IMR-90 (cell line): ENCODE measurements at regions not wholly inside any gene's neighbourhood (a gene's known extent, or its start where the extent isn't known, plus 50 kb on each side); places are given as distances from the start of the nearest gene placed in this dataset.

Experiments
- ATAC-seq: fragments of 200-7000 bp; cut with Tn5 transposase; 2 replicates; pipeline ENCODE4 v1.9.1; 2020; ENCODE audit warnings: low read depth, mild to moderate bottlenecking, moderate library complexity
- BruUV-seq: library from RNA; stranded (reverse); fragments of 400-500 nt; replicated peaks from 2 replicates; lab custom pipeline; 2021; lab: Mats Ljungman, UMichigan
- CTCF ChIA-PET: fragments of 300-600 bp; formaldehyde crosslinking; extraction: SDS; loops from one replicate; lab custom pipeline; 2021; ENCODE audit warnings: antibody characterized with exemption; lab: Yijun Ruan, JAX
- POLR2A ChIA-PET: fragments of 300-600 bp; sonication (Branson Sonifier 250); formaldehyde crosslinking; loops from one replicate; lab custom pipeline; 2022; ENCODE audit warnings: antibody characterized with exemption; ENCODE audit not compliant: unreplicated experiment; lab: Charles Lee
- DNase-seq: peaks from one replicate; pipeline ENCODE4 v3.0.0; 2013
- H2AFZ ChIP-seq: replicated peaks from 2 replicates; pipeline ENCODE3; 2013; ENCODE audit warnings: low read length, mild to moderate bottlenecking; ENCODE audit not compliant: poor library complexity
- H2AK5ac ChIP-seq: 2 replicates; pipeline ENCODE4 v1.6.1; 2013; ENCODE audit warnings: low read depth, low read length, inconsistent platforms
- H2AK9ac ChIP-seq: replicated peaks from 2 replicates; pipeline ENCODE3; 2013; ENCODE audit warnings: mild to moderate bottlenecking, low read depth, low read length, moderate library complexity; ENCODE audit not compliant: poor library complexity
- H2BK120ac ChIP-seq: 2 replicates; pipeline ENCODE4 v1.6.1; 2013; ENCODE audit warnings: low read depth, low read length, inconsistent platforms
- H2BK15ac ChIP-seq: 3 replicates; pipeline ENCODE4 v1.6.1; 2013; ENCODE audit warnings: low read depth, low read length, inconsistent platforms
- H2BK20ac ChIP-seq: 2 replicates; pipeline ENCODE4 v1.6.1; 2013; ENCODE audit warnings: low read depth, mild to moderate bottlenecking, inconsistent platforms, low read length, moderate library complexity
- H2BK5ac ChIP-seq: 2 replicates; pipeline ENCODE4 v1.6.1; 2013; ENCODE audit warnings: mild to moderate bottlenecking, low read depth, low read length, inconsistent platforms; ENCODE audit not compliant: poor library complexity, severe bottlenecking
- H3K14ac ChIP-seq: replicated peaks from 2 replicates; pipeline ENCODE4 v1.6.1; 2013; ENCODE audit warnings: low read depth, low read length, inconsistent platforms
- H3K18ac ChIP-seq: 2 replicates; pipeline ENCODE4 v1.6.1; 2013; ENCODE audit warnings: low read depth, low read length, control low read depth
- H3K23ac ChIP-seq: 2 replicates; pipeline ENCODE4 v1.6.1; 2013; ENCODE audit warnings: low read depth, low read length, inconsistent platforms
- H3K27ac ChIP-seq: 2 replicates; pipeline ENCODE4 v1.5.1; 2013; ENCODE audit warnings: mild to moderate bottlenecking, control low read depth, low read length; ENCODE audit not compliant: insufficient read depth
- H3K27me3 ChIP-seq: 2 replicates; pipeline ENCODE4 v1.6.1; 2013; ENCODE audit warnings: low read length; ENCODE audit not compliant: control insufficient read depth, insufficient read depth
- H3K36me3 ChIP-seq: 2 replicates; pipeline ENCODE4 v1.6.1; 2013; ENCODE audit warnings: low read length, mixed read lengths; ENCODE audit not compliant: control insufficient read depth, insufficient read depth
- H3K4ac ChIP-seq: 2 replicates; pipeline ENCODE4 v1.6.1; 2013; ENCODE audit warnings: low read depth, low read length, inconsistent platforms
- H3K4me1 ChIP-seq: 2 replicates; pipeline ENCODE4 v1.6.1; 2013; ENCODE audit warnings: low read length, mixed read lengths; ENCODE audit not compliant: control insufficient read depth, insufficient read depth
- H3K4me2 ChIP-seq: 2 replicates; pipeline ENCODE4 v1.6.1; 2013; ENCODE audit warnings: low read depth, mild to moderate bottlenecking, control low read depth, low read length, moderate library complexity
- H3K4me3 ChIP-seq: 2 replicates; pipeline ENCODE4 v1.5.1; 2013; ENCODE audit warnings: low read depth, mild to moderate bottlenecking, control low read depth, low read length, moderate library complexity; ENCODE audit not compliant: insufficient read depth
- H3K56ac ChIP-seq: 2 replicates; pipeline ENCODE4 v1.6.1; 2013; ENCODE audit warnings: low read length, inconsistent platforms; ENCODE audit not compliant: insufficient read depth; ENCODE audit errors: extremely low read depth
- H3K79me1 ChIP-seq, 2 experiments: 2 replicates each; pipeline ENCODE4 v1.6.1; 2013; ENCODE audit warnings: low read length in 2 of 2, inconsistent platforms in 1 of 2, low read depth in 1 of 2
- H3K9ac ChIP-seq: 2 replicates; pipeline ENCODE4 v1.6.1; 2013; ENCODE audit warnings: low read depth, low read length, control low read depth
- H3K9me1 ChIP-seq: 2 replicates; pipeline ENCODE4 v1.6.1; 2013; ENCODE audit warnings: low read length, inconsistent platforms; ENCODE audit not compliant: insufficient read depth
- H3K9me3 ChIP-seq: 2 replicates; pipeline ENCODE4 v1.6.1; 2013; ENCODE audit warnings: low read length; ENCODE audit not compliant: control insufficient read depth, insufficient read depth
- H4K20me1 ChIP-seq: 2 replicates; pipeline ENCODE4 v1.6.1; 2013; ENCODE audit warnings: low read length, inconsistent platforms; ENCODE audit not compliant: insufficient read depth
- H4K5ac ChIP-seq: 2 replicates; pipeline ENCODE4 v1.6.1; 2013; ENCODE audit warnings: mild to moderate bottlenecking, low read depth, low read length, control low read depth
- H4K8ac ChIP-seq, 2 experiments: 2 replicates each; pipeline ENCODE4 v1.6.1; 2013; ENCODE audit warnings: low read depth in 2 of 2, low read length in 2 of 2, control low read depth in 1 of 2, inconsistent platforms in 1 of 2
- H4K91ac ChIP-seq: 2 replicates; pipeline ENCODE4 v1.6.1; 2013; ENCODE audit warnings: low read depth, low read length, inconsistent platforms; ENCODE audit not compliant: insufficient read depth
- ELK1 ChIP-seq: fragments of 150-350 bp; IDR thresholded peaks from 2 replicates; pipeline ENCODE4 v1.6.1; 2016; ENCODE audit warnings: low read depth, mild to moderate bottlenecking, low read length, moderate library complexity, borderline replicate concordance
- MAZ ChIP-seq: IDR thresholded peaks from 2 replicates; pipeline ENCODE4 v1.6.1; 2012; ENCODE audit warnings: low read depth, mild to moderate bottlenecking, low read length, improper control_type of control experiment, moderate library complexity, borderline replicate concordance
- MXI1 ChIP-seq: IDR thresholded peaks from 2 replicates; pipeline ENCODE4 v1.6.1; 2012; ENCODE audit warnings: low read depth, mild to moderate bottlenecking, low read length, moderate library complexity, borderline replicate concordance
- RAD21 ChIP-seq: IDR thresholded peaks from 2 replicates; pipeline ENCODE4 v1.6.1; 2012; ENCODE audit warnings: low read length, improper control_type of control experiment
- SMC3 ChIP-seq: fragments of 150-350 bp; IDR thresholded peaks from 2 replicates; pipeline ENCODE4 v1.6.1; 2016; ENCODE audit warnings: low read depth, mild to moderate bottlenecking, antibody characterized with exemption, low read length, moderate library complexity
- WGBS, 2 experiments: methylation state at CpG; one replicate each; pipeline versions ENCODE4 v1.1.5 to v1.1.7; 2013; ENCODE audit warnings: missing lambda C conversion rate in 2 of 2; ENCODE audit not compliant: insufficient read length in 1 of 2; ENCODE audit errors: extremely low coverage in 2 of 2; 5-methylcytosine and 5-hydroxymethylcytosine counted together
- dilution Hi-C: fragments of 300-500 bp; cut with HindIII; formaldehyde crosslinking; loops from one replicate; pipeline ENCODE4 v1.14.3; 2018; ENCODE audit warnings: low sequenced_read_pairs; ENCODE audit not compliant: unreplicated experiment
- in situ Hi-C: fragments of 300-500 bp; cut with MboI; formaldehyde crosslinking; loops from 3 replicates; pipeline ENCODE4 v1.14.3; 2019; ENCODE audit warnings: low sequenced_read_pairs, inconsistent platforms, mixed read lengths
- intact Hi-C: fragments of 100-400 bp; cut with micrococcal nuclease; formaldehyde crosslinking; loops from 2 replicates; pipeline ENCODE4 v1.10.0; 2022

- no peaks in the 10 kb centered on the region for H4K20me1 ChIP-seq
- no CpG with 5 or more reads among the region's 3 CpGs for WGBS, 2 experiments
- H3K4me2 ChIP-seq: no peak overlapping the region
- no peak overlapping the region for H3K4me3 ChIP-seq
- 0 out of 2 replicates have a peak overlapping the region, but pooled peaks have one; percentile 81 for H3K18ac ChIP-seq
- H3K27me3 ChIP-seq: no peaks in the 10 kb centered on the region
- 0 out of 2 replicates have a peak overlapping the region, but pooled peaks have one; percentile 23 for H3K27ac ChIP-seq
- intact Hi-C loops: no loop called here
- TF ChIP-seq ELK1 (no peak), MAZ (no peak), SMC3 (no peak), RAD21 (no peak), MXI1 (no peak)
- peaks cover 3% of the 10 kb centered on the region for H3K4me1 ChIP-seq
- DNase-seq (peak; percentile 21), ATAC-seq (no peak)
- in situ Hi-C loops: no loop called here
- H3K79me1 ChIP-seq: no peaks in the 10 kb centered on the region
- no peak overlapping the region for H3K14ac ChIP-seq
- H3K36me3 ChIP-seq: no peaks in the 10 kb centered on the region
- H4K91ac ChIP-seq: no peak overlapping the region
- no peaks in the 10 kb centered on the region for H3K9me3 ChIP-seq
- BruUV-seq: no TSS peak
- dilution Hi-C loops: no loop called here
- no peak overlapping the region for H2BK20ac ChIP-seq
- no peak overlapping the region for H2AFZ ChIP-seq
- no peak overlapping the region for H2AK5ac ChIP-seq
- H3K9ac ChIP-seq: no peak overlapping the region
- CTCF ChIA-PET: interaction anchor here (0.6 to 1.6 kb wide), 3 partner anchors 12 to 1253 kb away, joined by 3 read pairs; no protein-coding TSS in a partner anchor
- peak overlapping the region; percentile 6; the same call in 1 of the 2 replicates for H2BK120ac ChIP-seq
- peak overlapping the region; percentile 92 for H2BK5ac ChIP-seq
- no peak overlapping the region for H2BK15ac ChIP-seq
- H2AK9ac ChIP-seq: no peak overlapping the region
- POLR2A ChIA-PET: no interaction called here
- 0 out of 2 replicates have a peak, but pooled peaks cover 2% of the 10 kb centered on the region for H3K9me1 ChIP-seq
- H3K4ac ChIP-seq: no peak overlapping the region
- H4K8ac ChIP-seq: peak overlapping the region; percentile 44 to 54; a peak in 2 of 4 replicates
- H4K5ac ChIP-seq: peak overlapping the region; percentile 49; the same call in 1 of the 2 replicates
- no peak overlapping the region; the same call in 1 of the 2 replicates for H3K56ac ChIP-seq
- H3K23ac ChIP-seq: no peak overlapping the region
Observed at GRCh38 chr12:90514325-90514724, 440.7 kb downstream of the CCER1 start.
